Skeletal muscle tissue (tissue), 3 donors: ENCODE measurements at regions not wholly inside any gene's neighbourhood (a gene's known extent, or its start where the extent isn't known, plus 50 kb on each side); places are given as distances from the start of the nearest gene placed in this dataset.

Experiments used
- H3K27ac ChIP-seq: one replicate; pipeline ENCODE4 v1.7.0; 2013; ENCODE audit warnings: mild to moderate bottlenecking, low read depth, low read length, inconsistent platforms
- H3K27me3 ChIP-seq, 3 donors: one replicate each; pipeline ENCODE4 v1.7.0; 2013; ENCODE audit warnings: low read length in 3 of 3; ENCODE audit not compliant: control insufficient read depth in 3 of 3, insufficient read depth in 3 of 3
- H3K36me3 ChIP-seq, 3 donors: one replicate each; pipeline ENCODE4 v1.7.0; 2013; ENCODE audit warnings: low read length in 3 of 3; ENCODE audit not compliant: control insufficient read depth in 3 of 3, insufficient read depth in 3 of 3
- H3K4me1 ChIP-seq, 3 donors: one replicate each; pipeline ENCODE4 v1.7.0; 2013; ENCODE audit warnings: low read length in 3 of 3, mild to moderate bottlenecking in 3 of 3; ENCODE audit not compliant: control insufficient read depth in 3 of 3, insufficient read depth in 3 of 3
- H3K4me3 ChIP-seq, 3 donors: one replicate each; pipeline ENCODE4 v1.7.0; 2013; ENCODE audit warnings: low read length in 3 of 3
- H3K9ac ChIP-seq, 3 donors: one replicate each; pipeline ENCODE4 v1.7.0; 2013; ENCODE audit warnings: low read length in 3 of 3, mild to moderate bottlenecking in 3 of 3, moderate library complexity in 2 of 3, low read depth in 1 of 3
- H3K9me3 ChIP-seq, 3 donors: one replicate each; pipeline ENCODE4 v1.7.0; 2013; ENCODE audit warnings: low read length in 3 of 3; ENCODE audit not compliant: control insufficient read depth in 3 of 3
- donor health status: Osteomylitis.

GRCh38 chr5:108650997-108651396 is 96.7 kb upstream of the FER start:
- Histone ChIP-seq H3K27ac (no peak overlapping the region), H3K36me3 (no peaks in the 10 kb centered on the region), H3K9ac (no peak overlapping the region)

GRCh38 chr5:108649646-108650045 is 98.1 kb upstream of the FER start:
- Histone ChIP-seq H3K27me3 (no peaks in the 10 kb centered on the region), H3K4me3 (no peak overlapping the region)

More at GRCh38 chr5:108650997-108651396, 96.7 kb upstream of the FER start:
- Histone ChIP-seq H3K9me3 (no peaks in the 10 kb centered on the region), H3K4me1 (peaks cover 0 to 4% (median 0%) of the 10 kb centered on the region in 3 donors), H3K27me3 (no peaks in the 10 kb centered on the region), H3K4me3 (no peak overlapping the region)

GRCh38 chr5:108649106-108649505 is 98.6 kb upstream of the FER start:
- Histone ChIP-seq H3K9me3 (no peaks in the 10 kb centered on the region), H3K9ac (no peak overlapping the region), H3K4me3 (no peak overlapping the region), H3K4me1 (peaks cover 0 to 4% (median 0%) of the 10 kb centered on the region in 3 donors), H3K27me3 (no peaks in the 10 kb centered on the region), H3K27ac (no peak overlapping the region), H3K36me3 (no peaks in the 10 kb centered on the region)

More at GRCh38 chr5:108649646-108650045, 98.1 kb upstream of the FER start:
- Histone ChIP-seq H3K9ac (no peak overlapping the region), H3K4me1 (peaks cover 0 to 4% (median 0%) of the 10 kb centered on the region in 3 donors), H3K9me3 (no peaks in the 10 kb centered on the region), H3K27ac (no peak overlapping the region), H3K36me3 (no peaks in the 10 kb centered on the region)

GRCh38 chr5:108642170-108642906 is 105.4 kb upstream of the FER start:
- H3K27ac ChIP-seq: no peak overlapping the region
- H3K9me3 ChIP-seq: no peaks in the 10 kb centered on the region
- peak overlapping the region in 1 of 3 donors; percentile 30 for H3K4me3 ChIP-seq
- H3K9ac ChIP-seq: peak overlapping the region in 1 of 3 donors; percentile 43
- no peaks in the 10 kb centered on the region for H3K36me3 ChIP-seq
- H3K27me3 ChIP-seq: no peaks in the 10 kb centered on the region
- H3K4me1 ChIP-seq: no peaks in the 10 kb centered on the region

- Histone ChIP-seq H3K4me1 (no peaks in the 10 kb centered on the region), H3K27me3 (no peaks in the 10 kb centered on the region), H3K9me3 (no peaks in the 10 kb centered on the region), H3K4me3 (no peak overlapping the region), H3K27ac (no peak overlapping the region), H3K9ac (no peak overlapping the region), H3K36me3 (no peaks in the 10 kb centered on the region)
Measured at GRCh38 chr5:108641596-108641995, 106.1 kb upstream of the FER start.

GRCh38 chr5:108639366-108639765 is 108.3 kb upstream of the FER start:
- Histone ChIP-seq H3K27ac (no peak overlapping the region), H3K36me3 (no peaks in the 10 kb centered on the region), H3K9me3 (no peaks in the 10 kb centered on the region), H3K4me3 (no peak overlapping the region), H3K27me3 (no peaks in the 10 kb centered on the region), H3K4me1 (no peaks in the 10 kb centered on the region), H3K9ac (no peak overlapping the region)

- no peaks in the 10 kb centered on the region for H3K9me3 ChIP-seq
- no peaks in the 10 kb centered on the region for H3K4me1 ChIP-seq
- H3K27me3 ChIP-seq: no peaks in the 10 kb centered on the region
- H3K9ac ChIP-seq: no peak overlapping the region
- H3K4me3 ChIP-seq: no peak overlapping the region
- H3K36me3 ChIP-seq: no peaks in the 10 kb centered on the region
- H3K27ac ChIP-seq: no peak overlapping the region
Measured at GRCh38 chr5:108638021-108638420, 109.7 kb upstream of the FER start.

- Histone ChIP-seq H3K4me1 (no peaks in the 10 kb centered on the region), H3K27ac (no peak overlapping the region), H3K4me3 (no peak overlapping the region), H3K27me3 (no peaks in the 10 kb centered on the region), H3K9me3 (no peaks in the 10 kb centered on the region), H3K9ac (no peak overlapping the region), H3K36me3 (no peaks in the 10 kb centered on the region)
Measured at GRCh38 chr5:108637134-108637533, 110.6 kb upstream of the FER start.

GRCh38 chr5:108636135-108636853 is 111.4 kb upstream of the FER start:
- Histone ChIP-seq H3K27ac (no peak overlapping the region), H3K27me3 (no peaks in the 10 kb centered on the region), H3K4me3 (no peak overlapping the region), H3K36me3 (no peaks in the 10 kb centered on the region), H3K9ac (no peak overlapping the region), H3K9me3 (no peaks in the 10 kb centered on the region), H3K4me1 (no peaks in the 10 kb centered on the region)

- no peak overlapping the region for H3K4me3 ChIP-seq
- no peaks in the 10 kb centered on the region for H3K4me1 ChIP-seq
- no peak overlapping the region for H3K27ac ChIP-seq
- no peaks in the 10 kb centered on the region for H3K9me3 ChIP-seq
- H3K9ac ChIP-seq: no peak overlapping the region
- no peaks in the 10 kb centered on the region for H3K36me3 ChIP-seq
- H3K27me3 ChIP-seq: no peaks in the 10 kb centered on the region
Measured at GRCh38 chr5:108634617-108635288, 112.9 kb upstream of the FER start.
